Ovary (tissue), 7 donors: ENCODE measurements at regions not wholly inside any gene's neighbourhood (a gene's known extent, or its start where the extent isn't known, plus 50 kb on each side); places are given as distances from the start of the nearest gene placed in this dataset.

Experiments used
- DNase-seq, 5 donors: peaks; one replicate each; pipeline ENCODE4 v3.0.0-alpha.2; 2019 to 2020
- H3K27ac ChIP-seq, 2 donors: fragments of 200-600 bp; one replicate each; pipeline versions ENCODE4 v1.5.1 to v1.8.0; 2019 to 2022
- H3K27me3 ChIP-seq: fragments of 200-600 bp; one replicate; pipeline ENCODE4 v1.8.0; 2022
- H3K36me3 ChIP-seq: fragments of 200-600 bp; sonication (generic); one replicate; pipeline ENCODE4 v1.5.1; 2019
- H3K4me1 ChIP-seq: one replicate; pipeline ENCODE4 v1.8.1; 2013; ENCODE audit warnings: mild to moderate bottlenecking, moderate library complexity; ENCODE audit not compliant: insufficient read depth
- H3K4me3 ChIP-seq: fragments of 200-600 bp; sonication (generic); one replicate; pipeline ENCODE4 v1.5.1; 2017
- H3K9me3 ChIP-seq, 2 donors: fragments of 200-600 bp in 1 of 2; sonication (generic) in 1 of 2; one replicate each; pipeline versions ENCODE4 v1.5.1 to v1.8.1; 2013 to 2019; ENCODE audit warnings: mild to moderate bottlenecking in 1 of 2, moderate library complexity in 1 of 2
- CTCF ChIP-seq, 3 donors: fragments of 450-650 bp in 2 of 3; fragments of 200-600 bp in 1 of 3; IDR thresholded peaks; one replicate each; pipeline versions ENCODE4 v1.5.1 to v1.8.0; 2016 to 2022; ENCODE audit warnings: antibody characterized with exemption in 3 of 3, mild to moderate bottlenecking in 1 of 3
- EP300 ChIP-seq: sonication (generic); formaldehyde crosslinking; IDR thresholded peaks from one replicate; pipeline ENCODE4 v1.6.1; 2017; ENCODE audit warnings: antibody characterized with exemption
- POLR2A ChIP-seq: fragments of 450-650 bp; IDR thresholded peaks from one replicate; pipeline ENCODE4 v1.6.1; 2017; ENCODE audit warnings: antibody characterized with exemption, mild to moderate bottlenecking, moderate library complexity
- WGBS, 3 donors: extraction: QIAGEN DNeasy Blood & Tissue Kit in 1 of 3; methylation state at CpG; one replicate each; pipeline versions ENCODE4 v1.1.5 to v1.1.7; 2013 to 2017; 5-methylcytosine and 5-hydroxymethylcytosine counted together
- intact Hi-C, 4 donors: fragments of 100-400 bp; cut with DNase I; formaldehyde crosslinking; loops; one replicate each; pipeline versions ENCODE4 v1.11.0 to v1.15.1; 2022 to 2023
- donor health status: DM: no; HTN: no; CAD: no; lungs with moderate emphysema.
- donor health status: DM: no; HTN: no; CAD: no.
- donor health status: Bipolar disorder and iron deficiency.
- donor health status: DM: no; HTN: no; CAD: no.
- donor health status: DM: yes; HTN: yes; CAD: no.

GRCh38 chr4:130668859-130669258 lies 1572.9 kb downstream of the C4orf33 start:
- WGBS, 3 donors: 57 to 66% (median 60%) methylated on average over 3 of the region's 3 CpGs
- intact Hi-C loops: no loop called here
- H3K36me3 ChIP-seq: no peaks in the 10 kb centered on the region
- no peaks in the 10 kb centered on the region for H3K9me3 ChIP-seq
- no peak for TF ChIP-seq POLR2A
- TF ChIP-seq CTCF (IDR thresholded peaks at IDR 0.05): no peak
- no peak for TF ChIP-seq EP300
- no peak overlapping the region for H3K4me3 ChIP-seq
- no peak for DNase-seq
- no peaks in the 10 kb centered on the region for H3K4me1 ChIP-seq
- H3K27me3 ChIP-seq: no peaks in the 10 kb centered on the region
- no peak overlapping the region for H3K27ac ChIP-seq

- no peaks in the 10 kb centered on the region for H3K9me3 ChIP-seq
- DNase-seq: no peak
- H3K36me3 ChIP-seq: no peaks in the 10 kb centered on the region
- H3K4me3 ChIP-seq: no peak overlapping the region
- intact Hi-C loops: no loop called here
- H3K27me3 ChIP-seq: no peaks in the 10 kb centered on the region
- TF ChIP-seq EP300: no peak
- TF ChIP-seq POLR2A: no peak
- TF ChIP-seq CTCF (IDR thresholded peaks at IDR 0.05): no peak
- H3K27ac ChIP-seq: no peak overlapping the region
- no peaks in the 10 kb centered on the region for H3K4me1 ChIP-seq
- WGBS, 3 donors: 57 to 69% (median 60%) methylated on average over 2 of the region's 2 CpGs
These were observed 1579.3 kb downstream of the C4orf33 start for GRCh38 chr4:130675266-130675665.

- intact Hi-C loops: loop anchor here in 1 of 4 donors (10.0 kb wide), 1 partner anchor 216 kb away; no protein-coding TSS in a partner anchor
- Histone ChIP-seq H3K27me3 (no peaks in the 10 kb centered on the region), H3K27ac (no peak overlapping the region), H3K36me3 (no peaks in the 10 kb centered on the region), H3K4me3 (no peak overlapping the region), H3K4me1 (no peaks in the 10 kb centered on the region), H3K9me3 (no peaks in the 10 kb centered on the region)
- no peak for DNase-seq
- no peak for TF ChIP-seq POLR2A
- no peak for TF ChIP-seq EP300
- TF ChIP-seq CTCF (IDR thresholded peaks at IDR 0.05): no peak
These were observed 1593.2 kb downstream of the C4orf33 start for GRCh38 chr4:130689181-130689580.

GRCh38 chr4:130698251-130698650 lies 1602.3 kb downstream of the C4orf33 start:
- TF ChIP-seq POLR2A: no peak
- no peak for TF ChIP-seq EP300
- no peak for TF ChIP-seq CTCF (IDR thresholded peaks at IDR 0.05)
- DNase-seq: no peak
- Histone ChIP-seq H3K36me3 (no peaks in the 10 kb centered on the region), H3K27ac (no peak overlapping the region), H3K9me3 (no peaks in the 10 kb centered on the region), H3K27me3 (no peaks in the 10 kb centered on the region), H3K4me3 (no peak overlapping the region), H3K4me1 (no peaks in the 10 kb centered on the region)
- WGBS, 3 donors: 82 to 89% (median 83%) methylated on average over 2 of the region's 2 CpGs
- intact Hi-C loops: no loop called here

GRCh38 chr4:130699004-130699403 lies 1603.1 kb downstream of the C4orf33 start:
- intact Hi-C loops: no loop called here
- DNase-seq: no peak
- TF ChIP-seq EP300: no peak
- no peak for TF ChIP-seq CTCF (IDR thresholded peaks at IDR 0.05)
- no peak for TF ChIP-seq POLR2A
- no peaks in the 10 kb centered on the region for H3K9me3 ChIP-seq
- no peaks in the 10 kb centered on the region for H3K4me1 ChIP-seq
- 46 to 65% (median 55%) methylated on average over 5 of the region's 5 CpGs for WGBS, 3 donors
- no peak overlapping the region for H3K4me3 ChIP-seq
- no peaks in the 10 kb centered on the region for H3K27me3 ChIP-seq
- no peak overlapping the region for H3K27ac ChIP-seq
- no peaks in the 10 kb centered on the region for H3K36me3 ChIP-seq
